DOHH2 (cell line): ENCODE measurements at regions not wholly inside any gene's neighbourhood (a gene's known extent, or its start where the extent isn't known, plus 50 kb on each side); places are given as distances from the start of the nearest gene placed in this dataset.

Experiments used
- H3F3A ChIP-seq: fragments of 200-600 bp; sonication (generic), shearing (Covaris generic); 2 replicates; pipeline ENCODE4 v1.6.0; 2016; ENCODE audit warnings: antibody characterized with exemption, mild to moderate bottlenecking; ENCODE audit not compliant: control insufficient read depth, insufficient read depth
- H3K27ac ChIP-seq: fragments of 200-600 bp; sonication (generic); 2 replicates; pipeline ENCODE4 v1.5.1; 2014; ENCODE audit warnings: low read depth, mild to moderate bottlenecking, low read length, moderate library complexity
- H3K27me3 ChIP-seq: fragments of 200-600 bp; sonication (generic); 2 replicates; pipeline ENCODE4 v1.6.1; 2014; ENCODE audit warnings: mild to moderate bottlenecking, low read length, mixed read lengths; ENCODE audit not compliant: control insufficient read depth
- H3K36me3 ChIP-seq: fragments of 200-600 bp; sonication (generic); 2 replicates; pipeline ENCODE4 v1.6.1; 2014; ENCODE audit warnings: mild to moderate bottlenecking, low read length, moderate library complexity, mixed read lengths; ENCODE audit not compliant: control insufficient read depth
- H3K4me1 ChIP-seq: fragments of 200-600 bp; sonication (generic); 2 replicates; pipeline ENCODE4 v1.6.1; 2014; ENCODE audit warnings: mild to moderate bottlenecking, low read length, mixed read lengths; ENCODE audit not compliant: control insufficient read depth
- H3K4me2 ChIP-seq: fragments of 200-600 bp; sonication (generic); 2 replicates; pipeline ENCODE4 v1.6.0; 2014; ENCODE audit warnings: mild to moderate bottlenecking, low read length, moderate library complexity
- H3K4me3 ChIP-seq: fragments of 200-600 bp; sonication (generic); 2 replicates; pipeline ENCODE4 v1.5.1; 2014; ENCODE audit warnings: mild to moderate bottlenecking, low read length, mixed read lengths
- H3K79me2 ChIP-seq: fragments of 200-600 bp; sonication (generic); 2 replicates; pipeline ENCODE4 v1.6.1; 2014; ENCODE audit warnings: mild to moderate bottlenecking, low read length, mixed read lengths; ENCODE audit not compliant: control insufficient read depth
- H3K9me2 ChIP-seq: fragments of 200-600 bp; sonication (generic); replicated peaks from 2 replicates; pipeline ENCODE4 v1.6.1; 2014; ENCODE audit warnings: mild to moderate bottlenecking, low read length, mixed read lengths; ENCODE audit not compliant: control insufficient read depth
- H3K9me3 ChIP-seq: fragments of 200-600 bp; sonication (generic); 2 replicates; pipeline ENCODE4 v1.6.1; 2014; ENCODE audit warnings: antibody characterized with exemption, low read length, mixed read lengths; ENCODE audit not compliant: control insufficient read depth, insufficient read depth
- H4K20me1 ChIP-seq: fragments of 200-600 bp; sonication (generic); 2 replicates; pipeline ENCODE4 v1.6.0; 2014; ENCODE audit warnings: low read depth, mild to moderate bottlenecking, antibody characterized with exemption, low read length, moderate library complexity; ENCODE audit not compliant: control insufficient read depth, insufficient read depth
- EZH2phosphoT487 ChIP-seq: fragments of 200-600 bp; sonication (generic); IDR thresholded peaks from 2 replicates; pipeline ENCODE4 v1.6.1; 2017; ENCODE audit warnings: borderline replicate concordance, mild to moderate bottlenecking, antibody characterized with exemption, low read length, moderate library complexity, mixed read lengths
- TF ChIP-seq, protein P1 (sequence below): fragments of 200-600 bp; sonication (generic); IDR thresholded peaks from one replicate; pipeline ENCODE4 v1.5.1; 2014; ENCODE audit warnings: antibody characterized with exemption, mild to moderate bottlenecking, low read depth, low read length; ENCODE audit not compliant: poor library complexity, severe bottlenecking

DNA sequence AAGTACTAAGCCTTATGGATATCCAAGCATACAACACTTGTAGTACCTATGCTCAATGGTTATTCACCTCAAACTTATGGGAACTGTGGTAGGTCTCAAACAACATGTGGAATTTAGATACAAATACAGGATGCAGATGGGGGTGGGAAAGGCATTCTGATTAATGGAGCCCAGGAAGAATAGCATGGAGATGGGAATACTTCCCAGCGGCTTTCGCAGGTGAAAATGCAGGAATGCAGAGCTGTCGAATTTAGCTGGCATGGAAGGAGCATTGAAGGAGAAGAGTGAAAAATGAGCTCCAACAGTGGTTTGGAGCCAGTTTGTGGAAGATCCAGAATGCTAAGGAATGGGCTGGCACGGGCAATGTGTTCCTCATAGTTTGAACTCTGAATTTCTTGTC is 89.9 kb downstream of the NKX2-1 start:
- Histone ChIP-seq H3F3A (no peaks in the 10 kb centered on the region), H3K36me3 (no peaks in the 10 kb centered on the region), H3K79me2 (no peaks in the 10 kb centered on the region), H3K4me3 (no peak overlapping the region), H4K20me1 (no peaks in the 10 kb centered on the region), H3K4me1 (no peaks in the 10 kb centered on the region), H3K9me3 (no peaks in the 10 kb centered on the region), H3K4me2 (no peak overlapping the region), H3K9me2 (no peaks in the 10 kb centered on the region), H3K27ac (no peak overlapping the region), H3K27me3 (no peaks in the 10 kb centered on the region)
- TF ChIP-seq EZH2phosphoT487 = no peak
- TF ChIP-seq, protein P1, sequence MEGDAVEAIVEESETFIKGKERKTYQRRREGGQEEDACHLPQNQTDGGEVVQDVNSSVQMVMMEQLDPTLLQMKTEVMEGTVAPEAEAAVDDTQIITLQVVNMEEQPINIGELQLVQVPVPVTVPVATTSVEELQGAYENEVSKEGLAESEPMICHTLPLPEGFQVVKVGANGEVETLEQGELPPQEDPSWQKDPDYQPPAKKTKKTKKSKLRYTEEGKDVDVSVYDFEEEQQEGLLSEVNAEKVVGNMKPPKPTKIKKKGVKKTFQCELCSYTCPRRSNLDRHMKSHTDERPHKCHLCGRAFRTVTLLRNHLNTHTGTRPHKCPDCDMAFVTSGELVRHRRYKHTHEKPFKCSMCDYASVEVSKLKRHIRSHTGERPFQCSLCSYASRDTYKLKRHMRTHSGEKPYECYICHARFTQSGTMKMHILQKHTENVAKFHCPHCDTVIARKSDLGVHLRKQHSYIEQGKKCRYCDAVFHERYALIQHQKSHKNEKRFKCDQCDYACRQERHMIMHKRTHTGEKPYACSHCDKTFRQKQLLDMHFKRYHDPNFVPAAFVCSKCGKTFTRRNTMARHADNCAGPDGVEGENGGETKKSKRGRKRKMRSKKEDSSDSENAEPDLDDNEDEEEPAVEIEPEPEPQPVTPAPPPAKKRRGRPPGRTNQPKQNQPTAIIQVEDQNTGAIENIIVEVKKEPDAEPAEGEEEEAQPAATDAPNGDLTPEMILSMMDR = no peak

DNA sequence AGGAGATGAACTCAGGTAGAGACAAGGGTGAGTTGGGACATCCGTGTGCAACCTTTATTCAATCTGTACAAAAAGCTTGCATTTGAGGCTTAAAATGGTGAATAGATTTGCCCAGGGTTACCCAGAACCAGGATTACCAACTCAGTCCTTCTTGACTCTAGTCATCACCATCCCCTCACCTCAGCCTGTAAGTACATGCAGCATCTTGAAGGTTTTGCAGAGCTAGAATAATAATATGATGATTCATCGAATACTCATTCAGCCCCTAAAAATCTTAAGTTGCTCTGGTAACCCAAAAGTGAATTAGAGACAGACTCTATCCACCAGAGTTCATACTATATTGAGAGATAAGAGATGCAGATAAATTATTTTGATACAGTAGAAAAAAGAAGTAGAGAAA is 90.3 kb downstream of the NKX2-1 start:
- Histone ChIP-seq H3K27me3 (no peaks in the 10 kb centered on the region), H3K9me3 (no peaks in the 10 kb centered on the region), H3K4me1 (no peaks in the 10 kb centered on the region), H4K20me1 (no peaks in the 10 kb centered on the region), H3K27ac (no peak overlapping the region), H3K4me3 (no peak overlapping the region), H3K36me3 (no peaks in the 10 kb centered on the region), H3K9me2 (no peaks in the 10 kb centered on the region), H3K4me2 (no peak overlapping the region), H3F3A (no peaks in the 10 kb centered on the region), H3K79me2 (no peaks in the 10 kb centered on the region)
- TF ChIP-seq, protein P1 = no peak
- TF ChIP-seq EZH2phosphoT487 = no peak

DNA sequence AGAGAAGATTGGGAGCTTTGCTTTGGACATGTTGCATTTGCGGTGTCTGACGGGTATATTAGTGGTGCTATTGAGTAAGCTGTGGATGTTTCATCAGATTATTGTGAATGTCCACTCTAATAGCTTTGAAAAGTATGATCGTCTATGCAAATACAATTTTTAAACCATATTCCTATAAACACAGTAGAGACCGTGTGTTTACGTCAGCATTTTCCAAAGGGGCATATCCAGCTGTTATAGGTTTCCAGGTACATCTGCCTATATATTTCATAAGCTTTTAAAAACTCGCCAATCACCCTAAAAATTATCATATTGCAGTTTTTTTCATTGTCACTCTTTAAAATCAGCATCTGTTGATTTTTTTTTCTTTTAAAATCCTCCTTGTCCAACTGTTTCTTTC is 91.7 kb downstream of the NKX2-1 start:
- Histone ChIP-seq H3K4me2 (no peak overlapping the region), H3K79me2 (no peaks in the 10 kb centered on the region), H3K4me1 (0 out of 2 replicates have a peak, but pooled peaks cover 3% of the 10 kb centered on the region), H4K20me1 (no peaks in the 10 kb centered on the region), H3K27me3 (no peaks in the 10 kb centered on the region), H3F3A (no peaks in the 10 kb centered on the region), H3K9me3 (no peaks in the 10 kb centered on the region), H3K4me3 (no peak overlapping the region), H3K9me2 (no peaks in the 10 kb centered on the region), H3K36me3 (no peaks in the 10 kb centered on the region), H3K27ac (no peak overlapping the region)
- TF ChIP-seq, protein P1 = no peak
- no peak for TF ChIP-seq EZH2phosphoT487

DNA sequence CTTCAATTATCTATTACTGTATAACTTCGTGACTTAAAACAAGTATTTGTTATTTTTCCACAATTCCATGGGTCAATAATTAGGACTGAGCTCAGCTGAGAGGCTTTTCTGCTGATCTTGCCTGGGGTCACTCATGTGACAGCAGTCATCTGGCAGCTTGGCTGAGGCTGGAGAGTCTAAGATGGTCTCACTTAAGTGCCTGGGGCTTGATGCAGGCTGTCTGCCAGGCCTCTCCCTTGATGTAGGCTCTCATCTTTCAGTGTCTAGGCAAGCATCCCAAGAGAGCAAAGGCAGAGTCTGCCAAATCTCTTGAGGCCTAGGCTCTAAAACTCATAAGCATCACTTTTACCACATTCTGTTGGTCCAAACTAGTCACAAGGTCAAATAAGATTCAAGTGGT is 93.2 kb downstream of the NKX2-1 start:
- H3K4me1 ChIP-seq = 0 out of 2 replicates have a peak, but pooled peaks cover 3% of the 10 kb centered on the region
- H3K36me3 ChIP-seq = no peaks in the 10 kb centered on the region
- no peaks in the 10 kb centered on the region for H3K27me3 ChIP-seq
- no peak overlapping the region for H3K4me2 ChIP-seq
- H3K9me3 ChIP-seq = no peaks in the 10 kb centered on the region
- H4K20me1 ChIP-seq = no peaks in the 10 kb centered on the region
- TF ChIP-seq, protein P1 = no peak
- TF ChIP-seq EZH2phosphoT487 = no peak
- no peaks in the 10 kb centered on the region for H3K9me2 ChIP-seq
- no peaks in the 10 kb centered on the region for H3F3A ChIP-seq
- H3K27ac ChIP-seq = no peak overlapping the region
- H3K4me3 ChIP-seq = no peak overlapping the region
- no peaks in the 10 kb centered on the region for H3K79me2 ChIP-seq
